A673 (cell line): ENCODE measurements at regions not wholly inside any gene's neighbourhood (a gene's known extent, or its start where the extent isn't known, plus 50 kb on each side); places are given as distances from the start of the nearest gene placed in this dataset.

Source experiments
- BruUV-seq: library from RNA; stranded (reverse); fragments of 400-500 nt; replicated peaks from 2 replicates; lab custom pipeline; 2021; lab: Mats Ljungman, UMichigan
- CTCF ChIA-PET: fragments of 300-600 bp; sonication (Branson Sonifier 250); formaldehyde crosslinking; loops from one replicate; lab custom pipeline; 2022; ENCODE audit warnings: antibody characterized with exemption; lab: Charles Lee
- POLR2A ChIA-PET: fragments of 300-600 bp; sonication (Branson Sonifier 250); formaldehyde crosslinking; loops from one replicate; lab custom pipeline; 2022; ENCODE audit warnings: antibody characterized with exemption; ENCODE audit not compliant: low non-redundant PET; lab: Charles Lee
- DNase-seq: peaks from one replicate; pipeline ENCODE4 v3.0.0-alpha.2; 2015; ENCODE audit warnings: low spot score
- H3K27ac ChIP-seq: fragments of 200-600 bp; sonication (generic); 2 replicates; pipeline ENCODE4 v1.5.1; 2016; ENCODE audit warnings: mixed run types, low read depth, mild to moderate bottlenecking, mixed read lengths, antibody characterized with exemption, low read length; ENCODE audit not compliant: poor library complexity, severe bottlenecking
- H3K27me3 ChIP-seq: fragments of 200-600 bp; sonication (generic); replicated peaks from 2 replicates; pipeline ENCODE4 v1.6.1; 2017; ENCODE audit warnings: mixed run types, low read depth, mild to moderate bottlenecking, mixed read lengths, antibody characterized with exemption, low read length; ENCODE audit not compliant: insufficient read depth, poor library complexity
- H3K36me3 ChIP-seq: fragments of 200-600 bp; sonication (generic); 2 replicates; pipeline ENCODE4 v1.6.1; 2016; ENCODE audit warnings: mixed run types, mild to moderate bottlenecking, mixed read lengths, antibody characterized with exemption, low read length; ENCODE audit not compliant: insufficient read depth, poor library complexity, severe bottlenecking
- H3K4me1 ChIP-seq: fragments of 200-600 bp; sonication (generic); 2 replicates; pipeline ENCODE4 v1.6.1; 2017; ENCODE audit warnings: mixed run types, mild to moderate bottlenecking, mixed read lengths, antibody characterized with exemption, low read length; ENCODE audit not compliant: insufficient read depth, poor library complexity, severe bottlenecking
- H3K4me3 ChIP-seq: fragments of 200-600 bp; sonication (generic); 2 replicates; pipeline ENCODE4 v1.5.1; 2016; ENCODE audit warnings: low read depth, mixed run types, mild to moderate bottlenecking, mixed read lengths, low read length; ENCODE audit not compliant: poor library complexity, severe bottlenecking
- H3K9me3 ChIP-seq: fragments of 200-600 bp; sonication (generic); 2 replicates; pipeline ENCODE4 v1.6.1; 2016; ENCODE audit warnings: mixed run types, low read depth, mild to moderate bottlenecking, mixed read lengths, antibody characterized with exemption, low read length; ENCODE audit not compliant: poor library complexity, severe bottlenecking
- CTCF ChIP-seq: fragments of 300-800, 200-600 bp; sonication (generic); conservative IDR thresholded peaks from 2 replicates; pipeline ENCODE4 v1.5.1; 2017; ENCODE audit warnings: low read depth, mild to moderate bottlenecking, antibody characterized with exemption, low read length, moderate library complexity, mixed read lengths
- EZH2 ChIP-seq: fragments of 200-600 bp; sonication (generic); IDR thresholded peaks from 2 replicates; pipeline ENCODE4 v1.6.1; 2017; ENCODE audit warnings: borderline replicate concordance, low read depth, mild to moderate bottlenecking, mixed read lengths, antibody characterized with exemption, low read length; ENCODE audit not compliant: poor library complexity, severe bottlenecking
- intact Hi-C: fragments of 100-400 bp; cut with micrococcal nuclease; formaldehyde crosslinking; loops from one replicate; pipeline ENCODE4 v1.10.0; 2022; ENCODE audit not compliant: unreplicated experiment

- ChIA-PET CTCF (no interaction called here), POLR2A (no interaction called here)
- no peak for TF ChIP-seq EZH2
- TF ChIP-seq CTCF = no peak
- Histone ChIP-seq H3K27me3 (no peaks in the 10 kb centered on the region), H3K4me3 (no peak overlapping the region), H3K36me3 (no peaks in the 10 kb centered on the region), H3K4me1 (peaks cover 11% of the 10 kb centered on the region), H3K9me3 (no peaks in the 10 kb centered on the region), H3K27ac (no peak overlapping the region)
- DNase-seq = peak; percentile 18
- intact Hi-C loops = no loop called here
- BruUV-seq = no TSS peak
Measured at GRCh38 chr4:142974328-142974727, 128.2 kb upstream of the INPP4B start.

GRCh38 chr4:142975618-142976017 lies 129.5 kb upstream of the INPP4B start:
- DNase-seq = no peak
- POLR2A ChIA-PET = interaction anchor here (0.5 kb wide), 1 partner anchor 10 kb away, joined by 5 read pairs; no protein-coding TSS in a partner anchor
- intact Hi-C loops = no loop called here
- peaks cover 11% of the 10 kb centered on the region for H3K4me1 ChIP-seq
- no peak overlapping the region for H3K4me3 ChIP-seq
- no TSS peak for BruUV-seq
- no peak overlapping the region for H3K27ac ChIP-seq
- CTCF ChIA-PET = interaction anchor here (0.6 to 1.5 kb wide), 2 partner anchors 10 to 92 kb away, joined by 4 read pairs; no protein-coding TSS in a partner anchor
- H3K9me3 ChIP-seq = no peaks in the 10 kb centered on the region
- H3K27me3 ChIP-seq = no peaks in the 10 kb centered on the region
- H3K36me3 ChIP-seq = no peaks in the 10 kb centered on the region
- TF ChIP-seq EZH2 (no peak), CTCF (no peak)

GRCh38 chr4:142976482-142976881 lies 130.4 kb upstream of the INPP4B start:
- ChIA-PET POLR2A (no interaction called here), CTCF (interaction anchor here (1.5 kb wide), 1 partner anchor 9 kb away, joined by 4 read pairs; no protein-coding TSS in a partner anchor)
- no peak overlapping the region for H3K4me3 ChIP-seq
- no TSS peak for BruUV-seq
- H3K36me3 ChIP-seq = no peaks in the 10 kb centered on the region
- H3K27ac ChIP-seq = no peak overlapping the region
- TF ChIP-seq CTCF = no peak
- H3K4me1 ChIP-seq = peaks cover 11% of the 10 kb centered on the region
- intact Hi-C loops = no loop called here
- no peaks in the 10 kb centered on the region for H3K27me3 ChIP-seq
- DNase-seq = no peak
- H3K9me3 ChIP-seq = no peaks in the 10 kb centered on the region
